Activated CD4-positive, alpha-beta T cell treated with anti-CD3 and anti-CD28 coated beads for 48 hours (primary cell): ENCODE measurements at regions not wholly inside any gene's neighbourhood (a gene's known extent, or its start where the extent isn't known, plus 50 kb on each side); places are given as distances from the start of the nearest gene placed in this dataset.
A peak's percentile ranks its signal among the peaks of the same experiment; 100 is the strongest.
"Not testable (repeated sequence)": the region's sequence is repeated elsewhere in the genome, so short reads cannot be mapped to it uniquely, and the experiment has no call there.

Experiments used
- DNase-seq: peaks from one replicate; pipeline ENCODE4 v3.0.0-alpha.2; 2020

GRCh38 chr7:136150311-136150710, 173.2 kb upstream of the MTPN start:
- DNase-seq, result no peak

DNA sequence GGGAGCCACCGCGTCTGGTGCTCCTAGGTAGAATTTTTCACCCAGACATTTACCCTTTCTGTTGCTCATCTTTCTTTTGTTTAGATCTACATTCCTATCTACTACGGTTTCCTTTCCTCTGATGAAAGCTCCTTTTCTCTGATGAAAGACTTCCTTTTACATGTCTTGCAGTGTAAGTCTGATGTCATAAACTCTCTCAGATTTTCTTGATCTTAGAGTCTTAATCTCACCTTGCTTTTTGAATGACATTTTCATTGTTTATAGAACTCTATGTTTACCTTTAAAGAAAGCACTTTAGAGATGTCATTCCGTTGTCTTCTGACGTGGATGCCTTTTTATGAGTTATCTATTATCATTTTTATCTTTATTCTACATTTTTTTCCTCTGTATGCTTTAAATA, 171.8 kb upstream of the MTPN start:
- DNase-seq, result no peak

GRCh38 chr7:136146925-136147324, 169.8 kb upstream of the MTPN start:
- no peak for DNase-seq

DNA sequence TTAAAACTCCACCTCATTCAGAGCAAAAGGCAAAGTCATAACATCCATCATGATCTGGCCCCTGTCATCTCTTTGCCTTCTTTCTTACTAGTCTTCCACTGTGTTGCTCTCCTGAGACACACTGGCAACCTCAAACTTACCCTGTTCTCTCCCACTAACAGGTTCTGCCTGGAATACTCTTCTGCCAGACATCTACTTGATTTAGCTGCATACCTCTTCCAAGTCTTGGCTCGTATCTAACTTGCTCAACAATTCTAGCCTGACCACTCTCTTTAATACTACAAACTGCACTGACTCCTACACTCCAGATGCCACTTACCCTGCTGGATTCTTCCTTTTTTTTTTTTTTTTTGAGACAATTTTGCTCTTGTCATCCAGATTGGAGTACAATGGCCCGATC, 167.0 kb upstream of the MTPN start:
- no peak for DNase-seq

GRCh38 chr7:136143271-136143670, 166.1 kb upstream of the MTPN start:
- no peak for DNase-seq

DNA sequence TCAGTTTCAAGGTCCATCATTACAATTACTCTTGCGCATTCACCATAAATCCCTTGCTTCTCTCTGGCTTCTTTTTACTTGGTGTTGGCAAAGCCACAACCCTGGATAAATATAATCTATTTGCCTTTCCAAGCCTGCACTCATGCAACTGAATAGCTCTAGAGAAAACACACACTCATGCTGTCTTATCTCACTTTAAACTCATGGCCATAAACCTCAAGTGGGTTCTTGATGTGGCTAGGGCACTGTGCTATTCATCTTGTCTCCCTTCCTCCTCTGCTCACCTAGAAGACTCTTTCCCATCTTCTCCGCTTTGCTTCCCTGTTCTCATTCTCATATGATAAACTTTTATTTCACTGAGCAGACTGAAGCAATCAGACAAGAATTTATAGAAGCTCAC, 165.4 kb upstream of the MTPN start:
- no peak for DNase-seq

GRCh38 chr7:136140469-136140868, 163.3 kb upstream of the MTPN start:
- DNase-seq, result no peak

GRCh38 chr7:136139417-136139816, 162.3 kb upstream of the MTPN start:
- DNase-seq, result no peak

- no peak for DNase-seq
Observed at GRCh38 chr7:136138991-136139390, 161.8 kb upstream of the MTPN start.

DNA sequence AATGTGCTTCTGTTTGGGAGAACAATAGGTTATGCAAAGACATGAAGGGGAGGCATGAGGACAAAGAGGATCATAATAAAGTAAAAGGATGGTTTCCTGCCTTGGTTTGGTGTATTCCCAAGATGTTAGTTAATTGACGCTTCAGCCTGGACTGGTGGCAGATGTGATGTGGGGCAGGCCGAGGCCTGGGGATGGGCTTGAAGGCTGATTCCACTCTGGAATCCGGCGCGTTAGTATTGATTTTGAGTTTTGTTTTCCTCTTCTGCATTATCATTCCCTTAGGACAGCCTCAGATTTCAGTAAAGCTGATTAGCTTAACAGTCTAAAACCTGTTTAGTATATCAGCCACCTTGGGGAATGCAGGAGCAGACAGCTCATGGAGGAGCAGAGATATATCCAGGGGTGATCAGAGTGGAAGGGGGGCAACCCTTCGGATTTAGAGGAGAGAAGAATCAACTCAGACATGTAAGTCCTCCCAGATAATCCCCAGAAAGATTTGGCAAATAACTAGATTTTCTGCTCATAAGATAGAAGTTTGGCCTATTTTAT, 159.8 kb upstream of the MTPN start:
- DNase-seq, result no peak

- DNase-seq, result no peak
Observed at GRCh38 chr7:136134503-136134902, 157.3 kb upstream of the MTPN start.

DNA sequence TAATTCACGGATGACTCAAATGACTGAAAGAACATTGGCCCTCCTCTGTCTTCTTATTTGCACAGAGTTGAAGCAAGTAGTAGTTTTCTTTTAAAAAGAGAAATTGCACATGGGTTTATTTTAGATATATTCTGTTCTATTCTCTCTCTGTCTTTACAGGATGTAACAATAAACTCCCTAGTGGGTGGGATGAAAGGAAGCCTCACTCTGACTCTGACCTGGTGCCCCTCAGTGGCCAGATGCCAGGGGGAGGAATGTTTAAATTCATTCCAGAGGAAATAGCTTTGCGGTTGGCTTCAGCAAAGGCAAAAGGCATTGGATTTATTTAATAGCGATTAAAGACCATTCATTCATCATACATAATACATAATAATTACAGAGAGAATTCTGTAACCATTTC, 156.4 kb upstream of the MTPN start:
- DNase-seq, result no peak

- DNase-seq, result no peak
Observed at GRCh38 chr7:136131304-136131630, 154.1 kb upstream of the MTPN start.

DNA sequence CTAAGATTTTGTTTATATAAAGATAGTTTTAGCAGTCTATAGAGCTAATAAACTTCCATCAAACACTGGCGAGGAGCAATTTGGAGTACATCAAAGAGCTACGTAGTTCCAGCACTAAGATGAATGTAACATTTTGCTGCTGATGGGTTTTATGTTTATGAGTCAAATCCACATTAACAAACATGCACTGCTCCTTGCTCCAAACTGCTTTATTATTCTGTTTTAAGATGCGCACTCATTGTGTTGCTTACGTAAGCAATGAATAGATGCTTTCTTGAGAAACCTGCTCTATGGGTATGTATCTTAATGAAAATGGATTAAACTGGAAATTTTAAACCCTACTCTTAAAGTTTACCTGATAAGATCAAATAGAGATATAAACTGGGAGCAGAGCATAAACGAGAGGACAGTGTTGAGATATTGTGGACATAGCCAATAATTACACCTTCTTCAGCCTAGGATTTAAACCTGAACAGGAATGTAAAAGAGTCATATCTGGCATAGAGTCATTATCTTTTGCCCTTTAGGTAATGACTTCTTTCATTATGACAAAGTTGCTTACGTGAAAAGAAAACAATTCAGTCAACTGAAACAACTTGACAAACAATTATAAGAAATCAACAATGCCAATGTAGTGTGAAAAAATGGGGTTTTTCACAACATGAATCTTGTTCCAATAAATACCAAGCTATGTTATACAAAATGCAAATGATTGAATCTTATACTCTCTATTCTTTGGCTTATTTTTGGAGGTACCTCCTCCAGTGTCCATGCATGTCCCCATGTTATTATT, 153.5 kb upstream of the MTPN start:
- no peak for DNase-seq

DNA sequence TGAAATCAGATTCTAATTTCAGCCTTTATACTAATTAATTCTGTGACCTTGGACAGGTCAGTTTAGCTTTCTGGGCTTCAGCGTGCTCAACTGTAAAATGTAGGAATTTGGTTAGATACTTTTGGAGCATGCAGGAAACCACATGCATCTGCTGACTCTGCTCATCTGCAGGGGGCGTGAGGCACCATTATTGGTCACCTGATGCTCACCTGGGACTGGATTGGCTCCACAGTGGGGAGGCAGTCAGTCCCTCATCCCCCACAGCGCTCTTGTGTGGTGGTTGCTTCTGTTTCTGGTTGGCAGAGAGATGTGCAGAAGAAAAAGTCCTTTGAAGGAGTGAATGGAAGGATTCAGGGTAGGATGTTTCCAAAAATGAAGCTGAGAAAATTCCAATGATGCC, 150.9 kb upstream of the MTPN start:
- no peak for DNase-seq

- DNase-seq, result no peak
Observed at GRCh38 chr7:136123352-136123751, 146.2 kb upstream of the MTPN start.

DNA sequence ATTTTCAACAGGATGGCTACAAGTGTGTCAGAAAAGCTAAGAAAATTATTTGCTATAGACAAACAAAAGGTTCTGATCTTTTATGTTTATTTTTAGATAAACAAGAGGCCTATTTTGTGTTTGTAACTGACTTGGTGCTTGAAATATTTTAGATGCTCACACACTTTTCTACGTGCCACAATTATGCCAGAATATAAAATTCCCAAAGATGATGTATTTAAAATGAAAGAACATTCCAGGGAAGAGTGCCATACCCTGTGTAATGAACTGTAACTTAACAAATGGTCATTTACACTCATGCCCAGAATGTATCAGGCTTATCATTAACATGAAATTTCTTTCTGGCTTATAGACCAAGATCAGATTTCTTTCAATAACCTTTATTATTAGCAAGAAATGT, 144.9 kb upstream of the MTPN start:
- DNase-seq, result no peak

GRCh38 chr7:136117539-136117938, 140.4 kb upstream of the MTPN start:
- no peak for DNase-seq

- DNase-seq, result no peak
Observed at GRCh38 chr7:136116186-136116585, 139.0 kb upstream of the MTPN start.

GRCh38 chr7:136114966-136115762, 138.0 kb upstream of the MTPN start:
- peak; percentile 72 for DNase-seq

- DNase-seq, result not testable (repeated sequence)
Observed at GRCh38 chr7:136114467-136114866, 137.3 kb upstream of the MTPN start.

DNA sequence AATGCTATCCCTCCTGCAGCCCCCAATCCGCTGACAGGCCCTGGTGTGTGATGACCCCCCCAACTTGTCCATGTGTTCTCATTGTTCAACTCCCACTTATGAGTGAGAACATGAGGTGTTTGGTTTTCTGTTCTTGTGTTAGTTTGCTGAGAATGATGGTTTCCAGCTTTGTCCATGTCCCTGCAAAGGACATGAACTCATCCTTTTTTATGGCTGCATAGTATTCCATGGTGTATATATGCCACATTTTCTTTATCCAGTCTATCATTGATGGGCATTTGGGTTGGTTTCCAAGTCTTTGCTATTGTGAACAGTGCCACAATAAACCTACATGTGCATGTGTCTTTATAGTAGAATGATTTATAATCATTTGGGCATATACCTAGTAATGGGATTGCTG, 131.9 kb upstream of the MTPN start:
- DNase-seq, result not testable (repeated sequence)

DNA sequence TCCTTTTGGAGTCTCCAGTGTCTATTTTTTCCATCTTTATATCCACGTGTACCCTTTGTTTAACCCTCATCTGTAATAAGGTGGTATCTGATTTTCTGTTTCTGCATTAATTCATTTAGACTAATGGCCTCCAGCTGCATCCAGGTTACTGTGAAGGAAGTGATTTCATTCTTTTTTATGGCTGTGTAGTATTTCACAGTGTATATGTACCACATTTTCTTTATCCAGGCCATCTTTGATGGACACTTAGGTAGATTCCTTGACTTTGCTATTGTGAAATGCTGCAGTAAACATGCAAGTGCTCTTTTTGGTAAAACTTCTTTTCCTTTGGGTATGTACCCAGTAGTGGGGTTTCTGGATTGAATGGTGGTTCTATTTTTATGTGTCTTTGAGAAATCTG, 128.0 kb upstream of the MTPN start:
- DNase-seq, result no peak

DNA sequence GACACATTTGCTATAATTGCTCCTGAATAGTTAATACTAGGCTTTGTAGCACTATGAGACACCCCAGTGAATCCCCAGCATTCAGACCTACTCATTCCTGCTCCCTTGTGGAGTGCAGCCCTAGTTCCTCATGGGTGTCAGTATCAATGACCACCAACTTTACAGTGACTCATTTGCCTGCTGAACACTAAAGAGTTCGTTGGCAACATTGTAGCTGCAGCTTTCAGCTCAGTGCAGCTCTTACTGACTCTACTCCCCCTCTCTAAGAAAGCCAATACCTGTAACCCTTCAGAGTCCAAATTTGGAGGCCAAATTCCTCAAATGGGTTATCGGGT, 127.1 kb upstream of the MTPN start:
- DNase-seq, result no peak
